ENCODE measurements at regions not wholly inside any gene's neighbourhood (a gene's known extent, or its start where the extent isn't known, plus 50 kb on each side); places are given as distances from the start of the nearest gene placed in this dataset.

- no peak for FAIRE-seq
- TF ChIP-seq CTCF (IDR thresholded peaks at IDR 0.05; ENCODE audit: insufficient read depth, missing control alignments) = no peak
- DNase-seq (ENCODE audit: insufficient read length, low spot score) = no peak
These were observed 80.0 kb upstream of the PPARA start for GRCh38 chr22:46070215-46070802.

GRCh38 chr22:46070803-46071450 is 79.4 kb upstream of the PPARA start:
- no peak for FAIRE-seq
- DNase-seq (ENCODE audit: insufficient read length, low spot score) = no peak
- TF ChIP-seq CTCF (IDR thresholded peaks at IDR 0.05; ENCODE audit: insufficient read depth, missing control alignments) = no peak

- FAIRE-seq = no peak
- DNase-seq (ENCODE audit: insufficient read length, low spot score) = no peak
- no peak for TF ChIP-seq CTCF (IDR thresholded peaks at IDR 0.05; ENCODE audit: insufficient read depth, missing control alignments)
These were observed 78.7 kb upstream of the PPARA start for GRCh38 chr22:46071451-46072109.

GRCh38 chr22:46072110-46072881 is 78.0 kb upstream of the PPARA start:
- TF ChIP-seq CTCF (IDR thresholded peaks at IDR 0.05; ENCODE audit: insufficient read depth, missing control alignments) = no peak
- FAIRE-seq (no peak), DNase-seq (ENCODE audit: insufficient read length, low spot score) (no peak)

GRCh38 chr22:46072981-46073682 is 77.2 kb upstream of the PPARA start:
- FAIRE-seq = no peak
- no peak for TF ChIP-seq CTCF (IDR thresholded peaks at IDR 0.05; ENCODE audit: insufficient read depth, missing control alignments)
- DNase-seq (ENCODE audit: insufficient read length, low spot score) = no peak

GRCh38 chr22:46073683-46074504 is 76.4 kb upstream of the PPARA start:
- DNase-seq (ENCODE audit: insufficient read length, low spot score) (no peak), FAIRE-seq (no peak)
- TF ChIP-seq CTCF (IDR thresholded peaks at IDR 0.05; ENCODE audit: insufficient read depth, missing control alignments) = no peak

All from D721Med (cell line).